Tibial nerve (tissue), 4 donors: ENCODE measurements at regions not wholly inside any gene's neighbourhood (a gene's known extent, or its start where the extent isn't known, plus 50 kb on each side); places are given as distances from the start of the nearest gene placed in this dataset.
"Not testable (repeated sequence)": the region's sequence is repeated elsewhere in the genome, so short reads cannot be mapped to it uniquely, and the experiment has no call there.

Experiments used
- DNase-seq, 2 donors: peaks; one replicate each; pipeline ENCODE4 v3.0.0-alpha.2; 2019; ENCODE audit warnings: low spot score in 2 of 2
- H3K27ac ChIP-seq, 4 donors: fragments of 200-600 bp; sonication (generic) in 3 of 4; one replicate each; pipeline ENCODE4 v1.5.1; 2017 to 2019; ENCODE audit warnings: mild to moderate bottlenecking in 1 of 4
- H3K27me3 ChIP-seq, 2 donors: fragments of 200-600 bp; sonication (generic) in 1 of 2; one replicate each; pipeline versions ENCODE4 v1.5.1 to v1.6.0; 2017 to 2019
- H3K36me3 ChIP-seq, 3 donors: fragments of 200-600 bp; sonication (generic); one replicate each; pipeline ENCODE4 v1.5.1; 2018 to 2019
- H3K4me1 ChIP-seq, 4 donors: fragments of 200-600 bp; sonication (generic) in 3 of 4; one replicate each; pipeline ENCODE4 v1.5.1; 2017 to 2019
- H3K4me3 ChIP-seq, 4 donors: fragments of 200-600 bp; sonication (generic) in 3 of 4; one replicate each; pipeline ENCODE4 v1.5.1; 2017 to 2019; ENCODE audit warnings: mild to moderate bottlenecking in 1 of 4, moderate library complexity in 1 of 4
- H3K9me3 ChIP-seq, 4 donors: fragments of 200-600 bp; sonication (generic) in 3 of 4; one replicate each; pipeline ENCODE4 v1.5.1; 2017 to 2019
- CTCF ChIP-seq, 5 experiments: fragments of 200-600 bp in 3 of 5; fragments of 450-650 bp in 2 of 5; sonication (generic) in 3 of 5; IDR thresholded peaks; one replicate each; pipeline ENCODE4 v1.5.1; 2016 to 2019; ENCODE audit warnings: antibody characterized with exemption in 5 of 5, mild to moderate bottlenecking in 3 of 5, moderate library complexity in 2 of 5
- EP300 ChIP-seq, 2 donors: sonication (generic); formaldehyde crosslinking; IDR thresholded peaks; one replicate each; pipeline ENCODE4 v1.6.1; 2017; ENCODE audit warnings: antibody characterized with exemption in 2 of 2, mild to moderate bottlenecking in 1 of 2
- POLR2A ChIP-seq, 2 donors: fragments of 450-650 bp; IDR thresholded peaks; one replicate each; pipeline ENCODE4 v1.6.1; 2017; ENCODE audit warnings: antibody characterized with exemption in 2 of 2, mild to moderate bottlenecking in 2 of 2, moderate library complexity in 2 of 2
- WGBS, 2 donors: methylation state at CpG; one replicate each; pipeline ENCODE4 v1.1.5; 2018; 5-methylcytosine and 5-hydroxymethylcytosine counted together

- DNase-seq, result no peak
- H3K4me1 ChIP-seq, result no peaks in the 10 kb centered on the region
- no peaks in the 10 kb centered on the region for H3K36me3 ChIP-seq
- H3K27ac ChIP-seq, result no peak overlapping the region
- H3K4me3 ChIP-seq, result no peak overlapping the region
- H3K27me3 ChIP-seq, result peaks cover 0 to 4% of the 10 kb centered on the region in 2 donors
- no peaks in the 10 kb centered on the region for H3K9me3 ChIP-seq
- TF ChIP-seq EP300 (IDR thresholded peaks at IDR 0.05) (no peak), POLR2A (IDR thresholded peaks at IDR 0.05) (no peak), CTCF (IDR thresholded peaks at IDR 0.05) (no peak)
Measured at GRCh38 chrX:109184506-109185139, 297.3 kb downstream of the GUCY2F start.

- TF ChIP-seq CTCF (IDR thresholded peaks at IDR 0.05) (no peak), POLR2A (IDR thresholded peaks at IDR 0.05) (no peak), EP300 (IDR thresholded peaks at IDR 0.05) (no peak)
- no peak for DNase-seq
- no peak overlapping the region for H3K27ac ChIP-seq
- H3K4me1 ChIP-seq, result no peaks in the 10 kb centered on the region
- H3K36me3 ChIP-seq, result no peaks in the 10 kb centered on the region
- H3K4me3 ChIP-seq, result no peak overlapping the region
- 80 to 91% methylated on average over 4 of the region's 4 CpGs for WGBS, 2 donors
- H3K27me3 ChIP-seq, result no peaks in the 10 kb centered on the region
- peaks cover 0 to 10% (median 0%) of the 10 kb centered on the region in 4 donors for H3K9me3 ChIP-seq
Measured at GRCh38 chrX:109172091-109172602, 309.7 kb downstream of the GUCY2F start.

GRCh38 chrX:109155161-109155560, 326.7 kb downstream of the GUCY2F start:
- 33 to 44% methylated on average over 1 of the region's 1 CpG for WGBS, 2 donors
- no peak for TF ChIP-seq POLR2A (IDR thresholded peaks at IDR 0.05)
- TF ChIP-seq CTCF (IDR thresholded peaks at IDR 0.05), result no peak
- no peak for TF ChIP-seq EP300 (IDR thresholded peaks at IDR 0.05)
- Histone ChIP-seq H3K4me3 (no peak overlapping the region), H3K27me3 (no peaks in the 10 kb centered on the region), H3K36me3 (no peaks in the 10 kb centered on the region), H3K9me3 (peaks cover 0 to 11% (median 0%) of the 10 kb centered on the region in 4 donors), H3K4me1 (no peaks in the 10 kb centered on the region), H3K27ac (no peak overlapping the region)
- no peak for DNase-seq

- DNase-seq, H3K36me3 ChIP-seq, H3K27ac ChIP-seq, H3K9me3 ChIP-seq, H3K4me1 ChIP-seq, H3K27me3 ChIP-seq, H3K4me3 ChIP-seq: not testable (repeated sequence)
- 80 to 92% methylated on average over 1 of the region's 1 CpG for WGBS, 2 donors
Measured at GRCh38 chrX:109144173-109144572, 337.7 kb downstream of the GUCY2F start.

GRCh38 chrX:109140463-109140862, 341.4 kb downstream of the GUCY2F start:
- no peak for TF ChIP-seq POLR2A (IDR thresholded peaks at IDR 0.05)
- no peak for TF ChIP-seq CTCF (IDR thresholded peaks at IDR 0.05)
- no peak for TF ChIP-seq EP300 (IDR thresholded peaks at IDR 0.05)
- H3K27ac ChIP-seq, result no peak overlapping the region
- H3K4me1 ChIP-seq, result no peaks in the 10 kb centered on the region
- DNase-seq, result no peak
- no peaks in the 10 kb centered on the region for H3K36me3 ChIP-seq
- H3K27me3 ChIP-seq, result no peaks in the 10 kb centered on the region
- H3K4me3 ChIP-seq, result no peak overlapping the region
- peaks cover 0 to 5% (median 2%) of the 10 kb centered on the region in 4 donors for H3K9me3 ChIP-seq

GRCh38 chrX:109134777-109135176, 347.1 kb downstream of the GUCY2F start:
- TF ChIP-seq EP300 (IDR thresholded peaks at IDR 0.05) (no peak), CTCF (IDR thresholded peaks at IDR 0.05) (no peak), POLR2A (IDR thresholded peaks at IDR 0.05) (no peak)
- H3K36me3 ChIP-seq, result no peaks in the 10 kb centered on the region
- H3K27me3 ChIP-seq, result no peaks in the 10 kb centered on the region
- DNase-seq, result no peak
- no peak overlapping the region for H3K4me3 ChIP-seq
- no peaks in the 10 kb centered on the region for H3K4me1 ChIP-seq
- H3K27ac ChIP-seq, result no peak overlapping the region
- peaks cover 0 to 11% (median 4%) of the 10 kb centered on the region in 4 donors for H3K9me3 ChIP-seq
